ENCODE measurements at regions not wholly inside any gene's neighbourhood (a gene's known extent, or its start where the extent isn't known, plus 50 kb on each side); places are given as distances from the start of the nearest gene placed in this dataset.

DNA sequence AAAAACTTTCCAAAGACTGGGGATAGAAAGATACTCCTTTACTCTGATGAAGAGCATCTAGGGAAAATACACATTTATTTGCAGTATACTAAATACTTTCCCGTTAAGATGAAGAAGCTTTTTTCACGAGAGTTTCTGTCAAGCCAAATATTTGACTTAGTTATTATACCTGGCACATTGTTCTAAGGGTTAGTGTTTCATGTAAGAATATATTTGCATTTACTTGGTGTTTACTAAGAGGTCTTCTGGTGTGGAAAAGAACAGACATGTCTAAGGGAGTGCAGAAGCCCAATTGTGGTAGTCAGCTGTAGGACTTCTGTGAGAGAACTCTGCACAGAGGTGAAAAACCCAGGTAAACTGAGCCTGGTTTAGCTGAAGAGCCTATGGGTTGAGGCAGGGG, 457.6 kb upstream of the SOX11 start:
- TF ChIP-seq, protein P1, sequence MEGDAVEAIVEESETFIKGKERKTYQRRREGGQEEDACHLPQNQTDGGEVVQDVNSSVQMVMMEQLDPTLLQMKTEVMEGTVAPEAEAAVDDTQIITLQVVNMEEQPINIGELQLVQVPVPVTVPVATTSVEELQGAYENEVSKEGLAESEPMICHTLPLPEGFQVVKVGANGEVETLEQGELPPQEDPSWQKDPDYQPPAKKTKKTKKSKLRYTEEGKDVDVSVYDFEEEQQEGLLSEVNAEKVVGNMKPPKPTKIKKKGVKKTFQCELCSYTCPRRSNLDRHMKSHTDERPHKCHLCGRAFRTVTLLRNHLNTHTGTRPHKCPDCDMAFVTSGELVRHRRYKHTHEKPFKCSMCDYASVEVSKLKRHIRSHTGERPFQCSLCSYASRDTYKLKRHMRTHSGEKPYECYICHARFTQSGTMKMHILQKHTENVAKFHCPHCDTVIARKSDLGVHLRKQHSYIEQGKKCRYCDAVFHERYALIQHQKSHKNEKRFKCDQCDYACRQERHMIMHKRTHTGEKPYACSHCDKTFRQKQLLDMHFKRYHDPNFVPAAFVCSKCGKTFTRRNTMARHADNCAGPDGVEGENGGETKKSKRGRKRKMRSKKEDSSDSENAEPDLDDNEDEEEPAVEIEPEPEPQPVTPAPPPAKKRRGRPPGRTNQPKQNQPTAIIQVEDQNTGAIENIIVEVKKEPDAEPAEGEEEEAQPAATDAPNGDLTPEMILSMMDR (IDR thresholded peaks at IDR 0.05): no peak
- TF ChIP-seq POLR2A (IDR thresholded peaks at IDR 0.05; ENCODE audit: low read length) (no peak), CEBPB (IDR thresholded peaks at IDR 0.05) (no peak), CBX2 (IDR thresholded peaks at IDR 0.05; ENCODE audit: borderline replicate concordance, low read depth) (no peak), EP300 (IDR thresholded peaks at IDR 0.05) (no peak)
- TF ChIP-seq, protein P2, sequence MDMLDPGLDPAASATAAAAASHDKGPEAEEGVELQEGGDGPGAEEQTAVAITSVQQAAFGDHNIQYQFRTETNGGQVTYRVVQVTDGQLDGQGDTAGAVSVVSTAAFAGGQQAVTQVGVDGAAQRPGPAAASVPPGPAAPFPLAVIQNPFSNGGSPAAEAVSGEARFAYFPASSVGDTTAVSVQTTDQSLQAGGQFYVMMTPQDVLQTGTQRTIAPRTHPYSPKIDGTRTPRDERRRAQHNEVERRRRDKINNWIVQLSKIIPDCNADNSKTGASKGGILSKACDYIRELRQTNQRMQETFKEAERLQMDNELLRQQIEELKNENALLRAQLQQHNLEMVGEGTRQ (IDR thresholded peaks at IDR 0.05): no peak
- TF ChIP-seq, protein P3, sequence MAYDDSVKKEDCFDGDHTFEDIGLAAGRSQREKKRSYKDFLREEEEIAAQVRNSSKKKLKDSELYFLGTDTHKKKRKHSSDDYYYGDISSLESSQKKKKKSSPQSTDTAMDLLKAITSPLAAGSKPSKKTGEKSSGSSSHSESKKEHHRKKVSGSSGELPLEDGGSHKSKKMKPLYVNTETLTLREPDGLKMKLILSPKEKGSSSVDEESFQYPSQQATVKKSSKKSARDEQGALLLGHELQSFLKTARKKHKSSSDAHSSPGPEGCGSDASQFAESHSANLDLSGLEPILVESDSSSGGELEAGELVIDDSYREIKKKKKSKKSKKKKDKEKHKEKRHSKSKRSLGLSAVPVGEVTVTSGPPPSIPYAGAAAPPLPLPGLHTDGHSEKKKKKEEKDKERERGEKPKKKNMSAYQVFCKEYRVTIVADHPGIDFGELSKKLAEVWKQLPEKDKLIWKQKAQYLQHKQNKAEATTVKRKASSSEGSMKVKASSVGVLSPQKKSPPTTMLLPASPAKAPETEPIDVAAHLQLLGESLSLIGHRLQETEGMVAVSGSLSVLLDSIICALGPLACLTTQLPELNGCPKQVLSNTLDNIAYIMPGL (CRISPR knock-in tag; IDR thresholded peaks at IDR 0.05; ENCODE audit: borderline replicate concordance): no peak
